Coronary artery (tissue), 2 donors: ENCODE measurements at regions not wholly inside any gene's neighbourhood (a gene's known extent, or its start where the extent isn't known, plus 50 kb on each side); places are given as distances from the start of the nearest gene placed in this dataset.

ENCODE experiments used
- DNase-seq: peaks from one replicate; pipeline ENCODE4 v3.0.0-alpha.2; 2017; ENCODE audit warnings: low spot score
- H3K27ac ChIP-seq, 2 donors: fragments of 200-600 bp; sonication (generic); one replicate each; pipeline ENCODE4 v1.5.1; 2016 to 2019
- H3K4me3 ChIP-seq: fragments of 200-600 bp; sonication (generic); 2 replicates; pipeline ENCODE4 v1.5.1; 2016; ENCODE audit warnings: mild to moderate bottlenecking, moderate library complexity
- TF ChIP-seq, protein P1 (sequence below): fragments of 200-600 bp; sonication (generic); IDR thresholded peaks from one replicate; pipeline ENCODE4 v1.5.1; 2019; ENCODE audit warnings: antibody characterized with exemption

DNA sequence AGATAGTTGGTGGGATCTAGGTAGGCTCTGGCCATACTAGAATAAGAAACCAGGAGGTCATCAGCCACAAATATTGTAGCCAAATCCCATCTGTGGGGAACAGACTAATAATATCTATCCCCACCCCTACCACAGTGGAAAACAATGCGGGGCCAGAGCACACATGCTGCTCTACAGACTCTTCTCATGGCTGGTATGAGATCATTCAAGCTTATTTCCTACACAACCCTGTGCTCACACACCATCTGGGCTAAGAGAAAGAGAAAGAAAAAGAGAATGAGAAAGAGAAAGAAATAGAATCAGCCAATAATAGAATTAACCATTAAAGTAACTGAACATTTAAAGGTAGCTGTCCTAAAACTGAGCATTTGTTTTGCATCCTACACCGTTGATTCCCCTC, 1268.4 kb upstream of the SPRY2 start:
- no peak overlapping the region for H3K4me3 ChIP-seq
- DNase-seq: no peak
- H3K27ac ChIP-seq: no peak overlapping the region
- TF ChIP-seq, protein P1, sequence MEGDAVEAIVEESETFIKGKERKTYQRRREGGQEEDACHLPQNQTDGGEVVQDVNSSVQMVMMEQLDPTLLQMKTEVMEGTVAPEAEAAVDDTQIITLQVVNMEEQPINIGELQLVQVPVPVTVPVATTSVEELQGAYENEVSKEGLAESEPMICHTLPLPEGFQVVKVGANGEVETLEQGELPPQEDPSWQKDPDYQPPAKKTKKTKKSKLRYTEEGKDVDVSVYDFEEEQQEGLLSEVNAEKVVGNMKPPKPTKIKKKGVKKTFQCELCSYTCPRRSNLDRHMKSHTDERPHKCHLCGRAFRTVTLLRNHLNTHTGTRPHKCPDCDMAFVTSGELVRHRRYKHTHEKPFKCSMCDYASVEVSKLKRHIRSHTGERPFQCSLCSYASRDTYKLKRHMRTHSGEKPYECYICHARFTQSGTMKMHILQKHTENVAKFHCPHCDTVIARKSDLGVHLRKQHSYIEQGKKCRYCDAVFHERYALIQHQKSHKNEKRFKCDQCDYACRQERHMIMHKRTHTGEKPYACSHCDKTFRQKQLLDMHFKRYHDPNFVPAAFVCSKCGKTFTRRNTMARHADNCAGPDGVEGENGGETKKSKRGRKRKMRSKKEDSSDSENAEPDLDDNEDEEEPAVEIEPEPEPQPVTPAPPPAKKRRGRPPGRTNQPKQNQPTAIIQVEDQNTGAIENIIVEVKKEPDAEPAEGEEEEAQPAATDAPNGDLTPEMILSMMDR: no peak

DNA sequence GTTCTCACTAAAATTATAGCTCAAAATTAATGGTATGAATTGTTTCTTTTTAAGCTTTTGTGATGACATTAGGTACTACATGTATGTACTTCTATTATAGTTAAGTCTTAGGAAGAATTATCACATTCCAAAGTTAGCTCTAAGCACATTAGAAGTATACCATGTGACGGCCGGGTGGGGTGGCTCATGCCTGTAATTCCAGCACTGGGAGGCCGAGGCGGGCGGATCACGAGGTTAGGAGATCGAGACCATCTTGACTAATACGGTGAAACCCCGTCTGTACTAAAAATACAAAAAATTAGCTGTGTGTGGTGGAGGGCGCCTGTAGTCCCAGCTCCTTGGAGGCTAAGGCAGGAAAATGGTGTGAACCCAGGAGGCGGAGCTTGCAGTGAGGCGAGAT, 1265.1 kb upstream of the SPRY2 start:
- Histone ChIP-seq H3K4me3 (no peak overlapping the region), H3K27ac (no peak overlapping the region)
- TF ChIP-seq, protein P1: no peak
- DNase-seq: no peak

DNA sequence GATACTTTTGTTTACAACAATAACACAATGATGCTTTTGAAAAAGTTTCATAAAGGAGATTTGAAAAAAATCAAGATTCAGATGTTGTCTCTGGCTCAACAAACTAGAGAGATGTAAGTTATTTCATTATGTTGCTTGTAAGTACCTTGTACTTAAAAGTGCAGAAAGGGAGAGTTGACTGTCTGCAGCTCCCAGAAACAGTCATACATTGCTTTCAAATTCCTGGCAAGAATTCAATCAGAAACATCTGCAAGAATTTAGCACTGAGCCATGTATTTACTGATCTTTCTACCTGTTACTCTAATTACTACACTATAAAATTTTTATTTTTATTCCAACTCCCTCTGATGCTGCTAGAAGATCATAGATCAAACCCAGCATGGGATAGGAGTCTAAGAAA, 1261.3 kb upstream of the SPRY2 start:
- Histone ChIP-seq H3K27ac (no peak overlapping the region), H3K4me3 (no peak overlapping the region)
- DNase-seq: no peak
- TF ChIP-seq, protein P1: no peak

DNA sequence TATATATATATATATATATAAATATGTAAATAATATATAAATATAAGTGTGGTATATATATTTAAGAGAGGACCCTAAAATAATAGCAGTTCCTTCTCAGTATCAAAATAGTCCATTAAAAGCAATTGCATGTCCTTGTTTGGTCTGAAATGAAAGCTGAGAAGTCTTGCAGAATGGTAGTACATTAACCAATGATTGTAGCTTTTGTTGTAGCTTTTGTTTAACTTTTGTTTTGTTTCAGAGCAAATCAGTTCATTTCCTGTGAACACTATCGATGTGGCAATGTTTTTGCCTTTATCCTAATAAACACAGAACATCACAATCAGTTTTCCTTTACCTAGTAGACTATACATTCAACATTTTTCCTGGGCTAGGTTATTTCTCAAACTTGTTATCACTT, 1256.2 kb upstream of the SPRY2 start:
- no peak for DNase-seq
- TF ChIP-seq, protein P1: no peak
- Histone ChIP-seq H3K4me3 (no peak overlapping the region), H3K27ac (no peak overlapping the region)

DNA sequence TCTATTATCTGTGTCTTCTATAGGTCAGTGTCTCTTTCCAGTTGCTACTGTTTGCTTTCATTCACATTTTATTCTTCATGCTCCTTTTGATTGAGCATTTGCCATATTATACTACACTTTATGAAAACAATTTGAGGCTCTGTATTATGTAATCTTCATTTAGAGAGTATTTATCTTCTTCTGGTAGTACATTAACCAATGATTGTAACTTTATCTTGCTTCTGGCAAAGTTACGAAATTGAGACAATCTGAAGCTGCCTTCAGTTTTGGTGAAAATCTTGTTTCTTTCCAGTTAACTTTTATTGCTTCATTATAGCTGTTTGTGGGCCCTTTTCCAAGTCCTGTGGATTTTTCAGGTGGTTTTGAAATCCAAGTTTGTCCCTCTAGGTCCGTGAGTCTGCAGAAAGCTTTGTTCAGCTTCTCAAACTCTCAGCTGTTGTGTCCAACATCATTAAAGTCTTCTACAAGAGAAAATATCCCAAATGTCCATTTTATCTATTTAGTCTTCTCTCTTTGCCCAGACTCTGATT, 1255.4 kb upstream of the SPRY2 start:
- Histone ChIP-seq H3K27ac (no peak overlapping the region), H3K4me3 (no peak overlapping the region)
- TF ChIP-seq, protein P1: no peak
- DNase-seq: no peak

DNA sequence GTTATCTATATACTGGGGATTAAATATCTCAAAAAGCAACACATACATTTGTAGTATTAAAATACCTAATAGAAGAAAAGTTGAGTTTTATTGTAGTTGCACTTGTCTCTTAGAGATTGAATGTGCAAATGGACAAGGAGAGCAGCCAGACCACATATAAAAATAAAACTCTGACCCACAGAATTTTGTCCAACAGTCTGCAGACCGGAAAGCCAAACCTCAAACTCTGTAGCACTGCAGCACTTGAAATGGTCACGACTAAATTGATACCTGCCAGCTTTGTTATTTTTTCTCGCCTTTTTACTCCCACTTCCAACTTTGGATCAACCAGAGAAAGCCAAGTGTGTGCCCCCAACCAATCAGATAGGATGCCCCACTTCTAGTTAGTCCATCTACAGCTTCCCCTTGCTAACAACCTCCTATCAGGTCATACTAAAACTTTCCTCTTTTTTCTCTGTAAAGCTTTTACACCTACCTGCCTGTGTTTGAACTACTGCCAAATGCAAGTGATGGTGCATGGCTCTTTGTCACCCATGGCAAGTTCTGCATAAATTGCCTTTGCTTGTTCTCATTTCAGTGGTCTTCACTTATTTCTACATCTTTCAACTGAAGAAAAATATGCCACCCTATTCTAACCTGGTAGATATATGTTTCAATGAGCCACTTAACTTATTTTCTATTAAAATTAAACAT, 1250.7 kb upstream of the SPRY2 start:
- no peak overlapping the region for H3K4me3 ChIP-seq
- TF ChIP-seq, protein P1: no peak
- no peak overlapping the region for H3K27ac ChIP-seq
- DNase-seq: no peak

DNA sequence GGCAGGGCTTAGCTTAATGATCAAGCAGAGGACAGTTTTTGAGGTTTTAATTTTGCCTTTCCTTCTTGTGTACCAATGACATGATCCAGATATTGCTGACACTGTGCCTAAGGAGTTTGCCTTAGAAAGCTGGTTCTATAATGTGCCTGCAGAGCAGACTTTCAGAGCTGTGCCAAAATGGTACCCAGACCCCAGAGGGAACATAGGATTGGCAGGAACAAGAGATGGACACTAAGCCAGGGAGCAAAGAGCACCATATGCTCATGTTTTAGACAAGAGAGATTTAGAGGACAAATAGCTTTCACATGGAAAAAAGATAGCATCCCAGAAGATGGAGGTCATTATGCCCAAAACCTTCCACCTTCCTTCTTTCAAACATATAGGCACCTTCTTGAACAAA, 1241.5 kb upstream of the SPRY2 start:
- TF ChIP-seq, protein P1: no peak
- no peak for DNase-seq
- no peak overlapping the region for H3K27ac ChIP-seq

More for the DNA sequence above, 1241.5 kb upstream of the SPRY2 start:
- H3K4me3 ChIP-seq: no peak overlapping the region
